Erythroblast (primary cell): ENCODE measurements at regions not wholly inside any gene's neighbourhood (a gene's known extent, or its start where the extent isn't known, plus 50 kb on each side); places are given as distances from the start of the nearest gene placed in this dataset.

Experiments
- DNase-seq, 2 experiments: peaks; one replicate each; lab custom pipeline; 2025; lab: John Stamatoyannopoulos, UW
- GATA1 ChIP-seq: IDR thresholded peaks from 2 replicates; pipeline ENCODE4 v1.6.1; 2011; ENCODE audit warnings: low read depth, mild to moderate bottlenecking, control low read depth, low read length, moderate library complexity
- POLR2A ChIP-seq: IDR thresholded peaks from 2 replicates; pipeline ENCODE4 v1.6.1; 2011; ENCODE audit warnings: mild to moderate bottlenecking, low read length

DNA sequence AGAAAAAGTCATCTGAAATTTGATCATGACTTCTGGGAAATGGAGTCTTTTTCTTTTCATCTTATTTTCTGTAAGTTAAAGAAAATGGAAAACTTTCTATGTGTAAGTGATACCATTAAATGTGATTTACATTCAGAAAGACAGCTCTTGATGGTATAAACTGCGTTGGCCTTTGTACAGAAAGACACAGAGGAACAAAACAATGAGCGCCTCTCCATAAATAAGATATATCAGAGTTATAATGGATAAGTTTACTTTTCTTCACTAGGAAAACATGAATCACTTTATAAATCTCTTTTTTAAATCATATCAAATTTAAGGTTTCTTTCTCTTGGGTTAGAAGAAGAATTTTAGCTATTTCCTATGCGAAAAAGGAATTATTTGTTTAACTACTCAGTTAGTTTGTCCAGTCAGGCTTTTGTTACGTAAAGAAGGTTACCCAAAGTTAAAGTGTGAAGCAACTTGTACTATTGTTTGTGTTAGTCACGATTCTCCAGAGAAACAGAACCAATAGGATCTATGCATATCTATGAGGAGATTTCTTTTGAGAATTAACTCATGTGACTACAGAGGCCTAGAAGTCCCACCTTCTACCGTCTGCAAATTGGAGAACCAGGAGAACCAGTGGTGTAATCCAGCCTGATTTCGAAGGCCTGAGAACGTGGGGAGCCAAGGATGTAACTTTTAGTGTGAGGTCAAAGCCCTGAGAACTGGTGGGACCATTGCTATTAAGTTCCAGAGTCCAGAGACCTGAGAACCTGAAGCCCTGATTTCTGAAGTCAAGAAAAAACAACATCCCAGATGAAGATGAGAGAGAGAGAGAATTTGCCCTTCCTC is 295.4 kb upstream of the KCNJ16 start:
- no peak for TF ChIP-seq GATA1
- no peak for TF ChIP-seq POLR2A
- no peak for DNase-seq

DNA sequence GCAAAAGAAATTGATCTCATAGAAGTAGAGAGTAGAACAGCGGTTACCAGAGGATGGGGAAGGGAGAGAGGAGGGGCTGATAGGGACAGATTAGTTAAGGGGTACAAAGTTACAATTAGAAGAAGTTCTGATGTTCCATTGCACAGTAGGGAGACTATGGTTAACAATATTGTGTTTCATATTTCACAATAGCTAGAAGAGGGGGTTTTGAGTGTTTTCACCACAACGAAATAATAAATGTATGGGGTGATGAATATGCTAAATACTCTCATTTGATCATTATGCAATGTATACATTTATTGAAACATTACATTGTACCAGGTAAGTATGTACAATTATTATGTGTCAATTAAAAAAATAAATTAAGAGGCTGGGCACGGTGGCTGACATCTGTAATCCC is 291.2 kb upstream of the KCNJ16 start:
- no peak for DNase-seq
- TF ChIP-seq GATA1: no peak
- TF ChIP-seq POLR2A: no peak

GRCh38 chr17:69788957-69789356 is 286.1 kb upstream of the KCNJ16 start:
- DNase-seq: no peak
- TF ChIP-seq POLR2A (no peak), GATA1 (no peak)

GRCh38 chr17:69796078-69796477 is 278.9 kb upstream of the KCNJ16 start:
- DNase-seq: no peak
- no peak for TF ChIP-seq POLR2A
- no peak for TF ChIP-seq GATA1

DNA sequence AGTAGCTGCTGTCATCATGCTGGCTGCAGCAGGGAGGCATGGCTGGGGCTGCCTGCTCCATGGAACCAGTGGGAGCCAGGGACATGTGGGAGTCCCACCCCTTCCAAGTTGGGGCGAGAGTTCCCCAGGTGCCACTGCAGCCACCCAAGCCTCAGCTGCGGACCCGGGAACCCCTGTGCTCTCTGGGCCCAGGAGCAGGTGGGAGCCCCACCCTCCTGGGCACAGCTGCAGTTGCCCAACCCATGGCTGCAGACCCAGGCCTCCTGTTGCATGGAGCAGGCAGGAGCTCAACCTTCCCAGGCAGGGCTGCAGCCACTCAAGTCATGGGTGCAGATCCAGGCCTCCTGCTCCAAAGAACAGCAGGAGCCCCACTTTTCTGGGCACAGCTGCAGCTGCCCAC is 274.2 kb upstream of the KCNJ16 start:
- DNase-seq: no peak
- TF ChIP-seq POLR2A (no peak), GATA1 (no peak)

GRCh38 chr17:69801368-69801767 is 273.7 kb upstream of the KCNJ16 start:
- TF ChIP-seq POLR2A (no peak), GATA1 (no peak)
- no peak for DNase-seq

DNA sequence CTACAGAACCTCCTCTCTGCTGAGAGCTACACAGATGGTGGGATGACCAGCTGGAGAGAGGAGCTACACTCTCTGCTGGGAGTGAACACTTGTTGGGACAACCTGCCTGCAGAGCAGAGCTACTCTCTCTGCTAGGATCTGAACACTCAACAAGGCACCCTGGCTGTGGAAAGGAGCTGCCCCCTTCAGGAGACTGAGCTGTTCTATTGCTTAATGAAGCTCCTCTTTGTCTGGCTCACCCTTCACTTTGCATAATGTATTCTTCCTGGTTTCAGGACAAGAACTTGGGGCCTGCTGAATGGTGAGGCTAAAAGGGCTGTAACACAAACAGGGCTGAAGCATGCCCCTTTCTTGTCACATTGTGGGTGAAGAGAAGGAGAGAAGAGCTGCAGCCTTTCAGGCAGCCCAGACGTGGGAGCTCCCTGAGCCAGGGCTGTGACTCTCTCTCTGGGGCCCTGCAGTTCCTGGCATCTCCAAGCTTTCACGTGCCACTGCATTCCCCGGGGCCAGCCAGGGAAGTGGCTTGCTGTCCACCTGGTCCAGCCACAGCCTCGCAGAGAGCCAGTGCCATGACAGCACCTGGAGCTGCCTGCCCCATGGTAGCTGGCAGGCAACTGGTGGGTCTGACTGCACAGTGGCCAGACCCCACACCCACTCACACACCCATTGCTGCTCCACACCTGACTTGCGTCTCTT is 272.8 kb upstream of the KCNJ16 start:
- TF ChIP-seq GATA1 (no peak), POLR2A (no peak)
- no peak for DNase-seq

- DNase-seq: no peak
- TF ChIP-seq POLR2A: no peak
Measured at GRCh38 chr17:69809331-69809730, 265.7 kb upstream of the KCNJ16 start.

DNA sequence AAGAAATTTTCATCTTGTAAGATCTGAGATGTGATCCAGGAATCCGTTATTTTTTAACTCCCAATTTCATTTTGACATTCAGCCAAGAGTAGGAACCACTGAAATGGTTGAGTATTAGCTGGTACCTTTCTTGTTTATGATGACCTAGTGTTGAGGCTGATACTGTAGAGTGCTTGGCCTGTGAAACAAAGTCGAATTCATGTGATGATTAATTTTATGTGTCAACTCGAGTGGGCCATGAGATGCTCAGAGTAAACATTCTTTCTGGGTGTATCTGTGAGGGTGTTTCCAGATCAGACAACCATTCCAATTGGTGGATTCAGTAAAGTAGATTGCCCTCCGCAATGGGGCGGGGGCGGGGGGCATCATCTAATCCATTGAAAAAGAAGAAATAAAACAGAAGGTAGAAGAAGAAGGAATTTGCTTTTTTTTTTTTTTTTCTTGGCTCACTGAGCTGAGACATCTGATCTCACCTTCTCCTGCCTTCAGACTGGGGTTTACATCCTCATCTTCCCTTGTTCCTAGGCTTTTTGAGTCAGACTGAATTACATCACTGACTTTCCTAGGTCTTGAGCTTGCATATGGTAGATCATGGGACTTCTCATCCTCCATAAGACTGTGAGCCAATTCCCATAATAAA is 264.6 kb upstream of the KCNJ16 start:
- TF ChIP-seq POLR2A (no peak), GATA1 (no peak)
- DNase-seq: no peak

DNA sequence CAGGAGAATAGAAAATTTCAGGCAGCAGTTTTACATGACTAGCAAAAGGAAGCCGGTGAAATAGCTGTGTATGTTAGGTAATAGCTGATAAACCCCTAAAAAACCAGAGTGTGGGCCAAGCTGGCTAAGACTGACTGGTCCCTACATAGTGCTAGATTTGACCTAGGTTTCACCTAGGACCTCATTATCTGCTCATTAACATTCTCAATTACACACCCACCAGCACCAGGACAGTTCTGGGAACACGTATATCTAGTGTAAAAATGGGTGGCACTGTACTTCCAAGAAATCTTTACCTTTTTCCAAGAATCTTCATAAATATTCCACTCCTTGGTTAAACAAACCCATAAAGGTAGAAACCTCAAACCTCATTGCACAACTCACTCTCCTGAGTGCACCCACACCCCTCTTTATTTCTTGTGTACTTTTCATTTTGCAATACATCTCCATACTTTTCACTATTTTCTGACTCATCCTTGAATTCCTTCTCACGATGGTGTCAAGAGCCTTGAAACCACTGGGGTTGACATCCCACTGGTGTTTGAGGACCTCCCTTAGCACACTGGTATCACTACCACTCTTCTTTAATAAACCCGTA is 262.7 kb upstream of the KCNJ16 start:
- no peak for TF ChIP-seq POLR2A
- no peak for TF ChIP-seq GATA1
- no peak for DNase-seq

DNA sequence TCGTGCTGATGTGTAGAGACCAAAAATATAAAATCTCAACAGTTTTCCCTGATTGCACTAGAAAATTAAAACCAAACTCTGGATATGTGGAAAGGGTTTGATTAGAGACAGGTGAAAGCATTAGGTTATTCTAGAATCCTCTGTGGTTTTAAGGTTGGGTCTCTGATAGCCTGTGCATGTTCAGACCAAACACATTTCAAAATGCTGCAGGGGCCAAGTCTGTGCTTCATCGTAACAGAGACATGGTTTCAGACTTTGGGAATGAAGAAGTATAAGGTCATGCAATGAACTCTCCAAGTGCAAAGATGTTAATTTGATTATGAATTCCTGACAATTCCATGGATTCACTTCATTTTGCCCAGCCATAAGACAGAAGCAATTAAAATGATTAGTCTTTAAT is 261.0 kb upstream of the KCNJ16 start:
- TF ChIP-seq POLR2A (no peak), GATA1 (no peak)
- DNase-seq: no peak

GRCh38 chr17:69815406-69815805 is 259.6 kb upstream of the KCNJ16 start:
- TF ChIP-seq POLR2A: no peak
- TF ChIP-seq GATA1: no peak
- no peak for DNase-seq

- no peak for DNase-seq
- TF ChIP-seq GATA1: no peak
- no peak for TF ChIP-seq POLR2A
Measured at GRCh38 chr17:69818467-69818866, 256.6 kb upstream of the KCNJ16 start.
